HepG2 (cell line): ENCODE measurements at regions not wholly inside any gene's neighbourhood (a gene's known extent, or its start where the extent isn't known, plus 50 kb on each side); places are given as distances from the start of the nearest gene placed in this dataset.

Experiments used
- ATAC-seq: fragments of 200-7000 bp; cut with Tn5 transposase; 3 replicates; pipeline ENCODE4 v1.9.1; 2020; ENCODE audit warnings: mild to moderate bottlenecking, moderate library complexity
- BruUV-seq: library from RNA; stranded (reverse); fragments of 400-500 nt; replicated peaks from 2 replicates; lab custom pipeline; 2021; lab: Mats Ljungman, UMichigan
- CTCF ChIA-PET: fragments of 300-600 bp; formaldehyde crosslinking; extraction: SDS; loops from one replicate; lab custom pipeline; 2021; ENCODE audit warnings: low total read pairs, inconsistent platforms, low intra/inter-chr PET ratio; lab: Yijun Ruan, JAX
- POLR2A ChIA-PET: fragments of 350-600 bp; sonication (Branson Sonifier 250); formaldehyde crosslinking; loops from one replicate; lab custom pipeline; 2020; ENCODE audit warnings: antibody characterized with exemption, inconsistent platforms; lab: Yijun Ruan, JAX
- DNase-seq: peaks from one replicate; pipeline ENCODE4 v3.0.0-alpha.2; 2015; ENCODE audit warnings: low spot score
- FAIRE-seq: peaks from 3 replicates; lab custom pipeline; 2011; peaks lifted over from hg19 to GRCh38; lab: Jason Lieb, UNC
- H2AFZ ChIP-seq: one replicate; pipeline ENCODE4 v1.6.1; 2011; ENCODE audit warnings: low read length, inconsistent platforms
- H3K27ac ChIP-seq: fragments of 300-600 bp; 3 replicates; pipeline ENCODE4 v1.8.0; 2011; ENCODE audit warnings: mixed run types, mild to moderate bottlenecking, mixed read lengths, low read length, inconsistent platforms; ENCODE audit not compliant: insufficient read depth; ENCODE audit errors: extremely low read length
- H3K27me3 ChIP-seq, 2 experiments: fragments of 200-600 bp in 1 of 2; 2 replicates in 1 of 2; 3 replicates in 1 of 2; pipeline versions ENCODE4 v1.6.0 to v1.8.0; 2011; ENCODE audit warnings: low read length in 2 of 2, mild to moderate bottlenecking in 2 of 2, moderate library complexity in 2 of 2, inconsistent platforms in 1 of 2; ENCODE audit not compliant: insufficient read depth in 2 of 2, control insufficient read depth in 1 of 2
- H3K36me3 ChIP-seq, 2 experiments: fragments of 200-600 bp in 1 of 2; replicated peaks in 1 of 2; 2 replicates in 1 of 2; 3 replicates in 1 of 2; pipeline versions ENCODE4 v1.5.1 to v1.8.0; 2011; ENCODE audit warnings: low read length in 2 of 2, inconsistent platforms in 1 of 2; ENCODE audit not compliant: insufficient read depth in 2 of 2, control insufficient read depth in 1 of 2
- H3K4me1 ChIP-seq: 2 replicates; pipeline ENCODE4 v1.5.1; 2012; ENCODE audit warnings: low read length, inconsistent platforms; ENCODE audit not compliant: insufficient read depth
- H3K4me2 ChIP-seq: 2 replicates; pipeline ENCODE4 v1.6.0; 2011; ENCODE audit warnings: low read depth, low read length, inconsistent platforms
- H3K4me3 ChIP-seq, 3 experiments: fragments of 200-600 bp in 1 of 3; sonication (generic), shearing (Covaris generic) in 1 of 3; replicated peaks in 1 of 3; 2 replicates each; pipeline ENCODE4 v1.5.1; 2011 to 2016; ENCODE audit warnings: low read length in 3 of 3, inconsistent platforms in 2 of 3, low read depth in 2 of 3, mild to moderate bottlenecking in 2 of 3, control low read depth in 1 of 3, mixed read lengths in 1 of 3; ENCODE audit not compliant: insufficient read depth in 1 of 3
- H3K79me2 ChIP-seq: one replicate; pipeline ENCODE4 v1.6.1; 2011; ENCODE audit warnings: low read length, inconsistent platforms; ENCODE audit not compliant: insufficient read depth
- H3K9ac ChIP-seq: 2 replicates; pipeline ENCODE4 v1.6.0; 2011; ENCODE audit warnings: mild to moderate bottlenecking, low read depth, low read length, inconsistent platforms; ENCODE audit not compliant: insufficient read depth
- H3K9me3 ChIP-seq: 2 replicates; pipeline ENCODE4 v1.5.1; 2012; ENCODE audit warnings: mild to moderate bottlenecking, low read length
- H4K20me1 ChIP-seq: 2 replicates; pipeline ENCODE4 v1.6.0; 2011; ENCODE audit warnings: inconsistent platforms, mild to moderate bottlenecking, low read length, moderate library complexity; ENCODE audit not compliant: insufficient read depth
- ATF2 ChIP-seq: sonication (generic); formaldehyde crosslinking; IDR thresholded peaks from 2 replicates; pipeline ENCODE4 v1.4.0; 2020; ENCODE audit warnings: missing genetic modification reagents
- GLMP ChIP-seq: sonication (generic); formaldehyde crosslinking; IDR thresholded peaks from 2 replicates; pipeline ENCODE4 v1.9.0; 2021; ENCODE audit warnings: missing genetic modification reagents, mild to moderate bottlenecking, borderline replicate concordance
- HIVEP1 ChIP-seq: sonication (generic); formaldehyde crosslinking; IDR thresholded peaks from 2 replicates; pipeline ENCODE4 v1.4.0; 2020; ENCODE audit warnings: mild to moderate bottlenecking, missing genetic modification reagents
- HOXA7 ChIP-seq: sonication (generic); formaldehyde crosslinking; IDR thresholded peaks from 2 replicates; pipeline ENCODE4 v1.8.1; 2022; ENCODE audit warnings: mild to moderate bottlenecking, missing genetic modification reagents, moderate library complexity
- NR0B2 ChIP-seq: sonication (generic); formaldehyde crosslinking; IDR thresholded peaks from 2 replicates; pipeline ENCODE4 v1.4.0; 2020; ENCODE audit warnings: mild to moderate bottlenecking, missing genetic modification reagents
- NR2F2 ChIP-seq: IDR thresholded peaks from 2 replicates; pipeline ENCODE4 v1.6.1; 2012; ENCODE audit warnings: low read depth, inconsistent platforms, borderline replicate concordance
- RELA ChIP-seq: sonication (generic); formaldehyde crosslinking; IDR thresholded peaks from 2 replicates; pipeline ENCODE4 v1.4.0; 2020; ENCODE audit warnings: missing genetic modification reagents
- SP4 ChIP-seq: sonication (generic); formaldehyde crosslinking; IDR thresholded peaks from 2 replicates; pipeline ENCODE4 v1.8.1; 2023; ENCODE audit warnings: mild to moderate bottlenecking, missing genetic modification reagents
- ZFP36L2 ChIP-seq: sonication (generic); formaldehyde crosslinking; IDR thresholded peaks from 2 replicates; pipeline ENCODE4 v1.4.0; 2020; ENCODE audit warnings: missing genetic modification reagents
- ZNF12 ChIP-seq: sonication (generic); formaldehyde crosslinking; IDR thresholded peaks from 2 replicates; pipeline ENCODE4 v1.5.0; 2020; ENCODE audit warnings: missing genetic modification reagents
- ZNF335 ChIP-seq: sonication (generic); formaldehyde crosslinking; IDR thresholded peaks from 2 replicates; pipeline ENCODE4 v1.4.0; 2020; ENCODE audit warnings: missing genetic modification reagents
- ZNF468 ChIP-seq: sonication (generic); formaldehyde crosslinking; IDR thresholded peaks from 2 replicates; pipeline ENCODE4 v1.8.0; 2022; ENCODE audit warnings: mild to moderate bottlenecking, moderate library complexity, missing genetic modification reagents
- ZNF546 ChIP-seq: sonication (generic); formaldehyde crosslinking; conservative IDR thresholded peaks from 2 replicates; pipeline ENCODE4 v1.8.1; 2023; ENCODE audit warnings: mild to moderate bottlenecking, missing genetic modification reagents
- ZNF574 ChIP-seq: sonication (generic); formaldehyde crosslinking; IDR thresholded peaks from 2 replicates; pipeline ENCODE4 v1.4.0; 2020; ENCODE audit warnings: missing genetic modification reagents
- ZNF577 ChIP-seq: sonication (generic); formaldehyde crosslinking; IDR thresholded peaks from 2 replicates; pipeline ENCODE4 v1.4.0; 2020; ENCODE audit warnings: mild to moderate bottlenecking, low read depth, missing genetic modification reagents, borderline replicate concordance
- WGBS: methylation state at CpG from one replicate; pipeline ENCODE4 v1.1.6; 2017; ENCODE audit warnings: low lambda C conversion rate; 5-methylcytosine and 5-hydroxymethylcytosine counted together
- in situ Hi-C: cut with HindIII; loops from 2 replicates; pipeline ENCODE4 v1.10.0; 2017; ENCODE audit warnings: low pct_unique_long_range_greater_than_20kb; ENCODE audit not compliant: extremely low pct_ligation_motif_present
- intact Hi-C: fragments of 100-400 bp; cut with micrococcal nuclease; formaldehyde crosslinking; loops from one replicate; pipeline ENCODE4 v1.10.0; 2022; ENCODE audit not compliant: unreplicated experiment
- TF ChIP-seq, protein P1 (sequence below): sonication (generic); formaldehyde crosslinking; IDR thresholded peaks from 2 replicates; pipeline ENCODE4 v1.8.0; 2022; ENCODE audit warnings: mild to moderate bottlenecking, missing genetic modification reagents, moderate library complexity

DNA sequence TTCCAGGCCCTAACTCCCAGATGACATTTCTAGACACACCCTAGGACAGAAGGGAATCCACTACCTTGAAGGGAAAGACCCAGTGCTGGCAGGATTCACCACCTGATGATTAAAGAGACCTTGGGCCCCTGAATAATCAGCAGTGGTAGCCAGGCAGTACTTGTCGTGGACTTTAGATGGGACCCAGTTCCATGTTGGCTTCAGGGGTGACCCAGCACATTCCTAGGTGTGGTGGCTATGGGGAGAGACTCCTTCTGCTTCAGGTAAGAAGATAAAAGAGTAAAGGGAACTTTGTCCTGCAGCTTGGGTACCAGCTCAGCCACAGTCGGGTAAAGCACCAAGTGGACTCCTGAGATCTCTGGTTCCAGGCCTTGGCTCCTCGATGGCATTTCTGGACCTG lies 131.8 kb upstream of the S100G start:
- intact Hi-C loops = no loop called here

More for the DNA sequence above, 131.8 kb upstream of the S100G start:
- ATAC-seq (no peak), DNase-seq (no peak), FAIRE-seq (no peak)
- POLR2A ChIA-PET = no interaction called here
- Histone ChIP-seq H3K4me1 (peaks cover 9% of the 10 kb centered on the region; the same call in 1 of the 2 replicates), H3K4me3 (no peak overlapping the region), H3K9me3 (no peaks in the 10 kb centered on the region), H2AFZ (no peak overlapping the region), H3K4me2 (no peak overlapping the region), H3K27ac (no peak overlapping the region), H4K20me1 (no peaks in the 10 kb centered on the region), H3K9ac (no peak overlapping the region), H3K27me3 (no peaks in the 10 kb centered on the region), H3K79me2 (no peaks in the 10 kb centered on the region), H3K36me3 (no peaks in the 10 kb centered on the region)
- no TSS peak for BruUV-seq
- TF ChIP-seq ZNF574 = no peak
- no peak for TF ChIP-seq ZNF468 (CRISPR knock-in tag)
- no peak for TF ChIP-seq RELA (CRISPR knock-in tag)
- no peak for TF ChIP-seq ZNF546
- no peak for TF ChIP-seq NR2F2
- no peak for TF ChIP-seq ZFP36L2
- TF ChIP-seq ZNF335 (CRISPR knock-in tag) = no peak
- TF ChIP-seq ZNF12 = no peak
- TF ChIP-seq HOXA7 (CRISPR knock-in tag) = no peak
- TF ChIP-seq ATF2 = no peak
- TF ChIP-seq, protein P1, sequence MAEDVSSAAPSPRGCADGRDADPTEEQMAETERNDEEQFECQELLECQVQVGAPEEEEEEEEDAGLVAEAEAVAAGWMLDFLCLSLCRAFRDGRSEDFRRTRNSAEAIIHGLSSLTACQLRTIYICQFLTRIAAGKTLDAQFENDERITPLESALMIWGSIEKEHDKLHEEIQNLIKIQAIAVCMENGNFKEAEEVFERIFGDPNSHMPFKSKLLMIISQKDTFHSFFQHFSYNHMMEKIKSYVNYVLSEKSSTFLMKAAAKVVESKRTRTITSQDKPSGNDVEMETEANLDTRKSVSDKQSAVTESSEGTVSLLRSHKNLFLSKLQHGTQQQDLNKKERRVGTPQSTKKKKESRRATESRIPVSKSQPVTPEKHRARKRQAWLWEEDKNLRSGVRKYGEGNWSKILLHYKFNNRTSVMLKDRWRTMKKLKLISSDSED (CRISPR knock-in tag) = no peak
- no peak for TF ChIP-seq NR0B2 (CRISPR knock-in tag)
- no peak for TF ChIP-seq ZNF577 (CRISPR knock-in tag)
- no peak for TF ChIP-seq SP4
- no peak for TF ChIP-seq GLMP (CRISPR knock-in tag)
- TF ChIP-seq HIVEP1 (CRISPR knock-in tag) = no peak
- CTCF ChIA-PET = no interaction called here
- WGBS = no CpG with 5 or more reads among the region's 3 CpGs
- in situ Hi-C loops = no loop called here
